NCI-H510A treated with DMSO at 0.1 percent for 48 hours (cell line): ENCODE measurements at regions not wholly inside any gene's neighbourhood (a gene's known extent, or its start where the extent isn't known, plus 50 kb on each side); places are given as distances from the start of the nearest gene placed in this dataset.

Experiments
- DNase-seq: peaks from one replicate; lab custom pipeline; 2025; lab: John Stamatoyannopoulos, UW

GRCh38 chr13:53694814-53695532, 666.4 kb downstream of the OLFM4 start:
- no peak for DNase-seq

GRCh38 chr13:53703371-53704080, 674.9 kb downstream of the OLFM4 start:
- DNase-seq, result no peak

GRCh38 chr13:53719281-53719680, 690.7 kb downstream of the OLFM4 start:
- no peak for DNase-seq

GRCh38 chr13:53732664-53733063, 704.1 kb downstream of the OLFM4 start:
- DNase-seq, result no peak

GRCh38 chr13:53743906-53744305, 715.3 kb downstream of the OLFM4 start:
- DNase-seq, result no peak

- no peak for DNase-seq
These were observed 719.2 kb downstream of the OLFM4 start for GRCh38 chr13:53747825-53748224.

- no peak for DNase-seq
These were observed 720.7 kb downstream of the OLFM4 start for GRCh38 chr13:53749306-53749705.

- no peak for DNase-seq
These were observed 730.4 kb downstream of the OLFM4 start for GRCh38 chr13:53759016-53759415.

- no peak for DNase-seq
These were observed 747.2 kb downstream of the OLFM4 start for GRCh38 chr13:53775807-53776206.

- DNase-seq, result no peak
These were observed 750.3 kb downstream of the OLFM4 start for GRCh38 chr13:53778937-53779336.

- DNase-seq, result peak; percentile 19
These were observed 753.3 kb downstream of the OLFM4 start for GRCh38 chr13:53781941-53782340.

- peak; percentile 79 for DNase-seq
These were observed 753.9 kb downstream of the OLFM4 start for GRCh38 chr13:53782488-53782961.

GRCh38 chr13:53783471-53783870, 754.9 kb downstream of the OLFM4 start:
- peak; percentile 66 for DNase-seq

GRCh38 chr13:53788286-53788685, 759.7 kb downstream of the OLFM4 start:
- DNase-seq, result no peak

- DNase-seq, result no peak
These were observed 771.4 kb downstream of the OLFM4 start for GRCh38 chr13:53800011-53800410.

- no peak for DNase-seq
These were observed 778.7 kb downstream of the OLFM4 start for GRCh38 chr13:53807251-53807834.

- no peak for DNase-seq
These were observed 793.0 kb downstream of the OLFM4 start for GRCh38 chr13:53821632-53822031.

- DNase-seq, result no peak
These were observed 793.5 kb downstream of the OLFM4 start for GRCh38 chr13:53822136-53822535.

- no peak for DNase-seq
These were observed 810.8 kb downstream of the OLFM4 start for GRCh38 chr13:53839461-53839860.

- no peak for DNase-seq
These were observed 816.0 kb downstream of the OLFM4 start for GRCh38 chr13:53844473-53845146.

GRCh38 chr13:53847502-53847901, 818.9 kb downstream of the OLFM4 start:
- DNase-seq, result no peak

- no peak for DNase-seq
These were observed 819.9 kb downstream of the OLFM4 start for GRCh38 chr13:53848366-53848961.
